ENCODE measurements at regions not wholly inside any gene's neighbourhood (a gene's known extent, or its start where the extent isn't known, plus 50 kb on each side); places are given as distances from the start of the nearest gene placed in this dataset.

DNA sequence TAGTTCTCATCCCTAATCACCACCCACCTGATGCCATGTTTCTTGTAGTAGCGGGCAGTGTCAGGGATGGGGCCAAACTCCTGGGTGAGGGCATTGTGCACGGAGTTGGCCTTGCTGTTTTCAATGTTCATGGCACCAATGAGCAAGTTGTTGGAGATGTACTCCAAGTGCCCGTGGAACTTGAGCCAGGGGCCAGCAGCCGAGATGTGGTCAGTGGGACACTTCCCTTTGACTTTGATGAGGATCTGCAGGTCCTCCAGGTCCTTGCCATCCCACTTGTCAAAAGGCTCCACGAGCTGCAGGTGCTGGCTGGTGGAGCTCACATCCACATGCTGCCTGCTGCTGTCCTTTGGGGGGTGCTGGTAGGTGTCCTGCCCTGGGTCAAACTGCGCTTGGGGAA, 162.2 kb upstream of the SV2C start:
- no peak overlapping the region for H3K9ac ChIP-seq (ENCODE audit: extremely low read depth, insufficient read length, low read length)
- Mint-ChIP-seq H3K27ac (no peak overlapping the region; a peak in 1 of 7 replicates), H3K4me3 (no peak overlapping the region), H3K36me3 (ENCODE audit: insufficient read depth in 1 of 3, low read depth in 3 of 3) (no peaks in the 10 kb centered on the region), H3K4me1 (no peaks in the 10 kb centered on the region), H3K27me3 (ENCODE audit: low read depth) (peaks cover 6% of the 10 kb centered on the region), H3K9me3 (peaks cover 0 to 17% of the 10 kb centered on the region in 2 experiments; a peak in 3 of 5 replicates)
- no peak overlapping the region for H2BK120ac ChIP-seq (ENCODE audit: low read depth, low read length, poor library complexity, severe bottlenecking)
- no peak overlapping the region for H3K4me2 ChIP-seq (ENCODE audit: insufficient read depth, insufficient read length, low read length)
- H2BK20ac ChIP-seq (ENCODE audit: low read depth, low read length, poor library complexity, severe bottlenecking): no peak overlapping the region
- H2BK12ac ChIP-seq (ENCODE audit: insufficient read length, low read depth, low read length): no peak overlapping the region
- no peak overlapping the region for H3K18ac ChIP-seq (ENCODE audit: insufficient read length, low read depth, low read length)
- H3T11ph ChIP-seq (ENCODE audit: low read length): no peak overlapping the region
- H4K91ac ChIP-seq (ENCODE audit: insufficient read length, low read depth, low read length): no peak overlapping the region
- no peaks in the 10 kb centered on the region for H3K9me3 ChIP-seq (ENCODE audit: control insufficient read depth, low read depth, low read length)
- no peak overlapping the region for H3K23ac ChIP-seq (ENCODE audit: insufficient read length, low read depth, low read length)
- no peak overlapping the region for H3K56ac ChIP-seq (ENCODE audit: insufficient read length, low read depth, low read length)
- no peak overlapping the region for H4K5ac ChIP-seq (ENCODE audit: insufficient read length, low read depth, low read length)
- no peaks in the 10 kb centered on the region for H3K27me3 ChIP-seq (ENCODE audit: insufficient read depth, low read length)
- no peak overlapping the region for H2AK5ac ChIP-seq (ENCODE audit: insufficient read length, low read length)
- H3K4ac ChIP-seq (ENCODE audit: low read depth, low read length): no peak overlapping the region
- H4K20me1 ChIP-seq (ENCODE audit: control insufficient read depth, insufficient read depth, insufficient read length): no peaks in the 10 kb centered on the region
- H3K79me1 ChIP-seq (ENCODE audit: insufficient read depth, low read depth, low read length, poor library complexity, severe bottlenecking): no peaks in the 10 kb centered on the region
- no peak overlapping the region for H2AFZ ChIP-seq (ENCODE audit: low read length)
- no peak overlapping the region for H3K14ac ChIP-seq (ENCODE audit: insufficient read depth, low read length)
- no peak overlapping the region for H2BK5ac ChIP-seq (ENCODE audit: insufficient read length, low read length)
- H3K4me1 ChIP-seq (ENCODE audit: insufficient read depth, low read length): no peaks in the 10 kb centered on the region
- TF ChIP-seq, protein P1, sequence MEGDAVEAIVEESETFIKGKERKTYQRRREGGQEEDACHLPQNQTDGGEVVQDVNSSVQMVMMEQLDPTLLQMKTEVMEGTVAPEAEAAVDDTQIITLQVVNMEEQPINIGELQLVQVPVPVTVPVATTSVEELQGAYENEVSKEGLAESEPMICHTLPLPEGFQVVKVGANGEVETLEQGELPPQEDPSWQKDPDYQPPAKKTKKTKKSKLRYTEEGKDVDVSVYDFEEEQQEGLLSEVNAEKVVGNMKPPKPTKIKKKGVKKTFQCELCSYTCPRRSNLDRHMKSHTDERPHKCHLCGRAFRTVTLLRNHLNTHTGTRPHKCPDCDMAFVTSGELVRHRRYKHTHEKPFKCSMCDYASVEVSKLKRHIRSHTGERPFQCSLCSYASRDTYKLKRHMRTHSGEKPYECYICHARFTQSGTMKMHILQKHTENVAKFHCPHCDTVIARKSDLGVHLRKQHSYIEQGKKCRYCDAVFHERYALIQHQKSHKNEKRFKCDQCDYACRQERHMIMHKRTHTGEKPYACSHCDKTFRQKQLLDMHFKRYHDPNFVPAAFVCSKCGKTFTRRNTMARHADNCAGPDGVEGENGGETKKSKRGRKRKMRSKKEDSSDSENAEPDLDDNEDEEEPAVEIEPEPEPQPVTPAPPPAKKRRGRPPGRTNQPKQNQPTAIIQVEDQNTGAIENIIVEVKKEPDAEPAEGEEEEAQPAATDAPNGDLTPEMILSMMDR (conservative IDR thresholded peaks at IDR 0.05): no peak
- H2BK15ac ChIP-seq (ENCODE audit: low read depth, low read length): no peak overlapping the region
- H3K27ac ChIP-seq (ENCODE audit: insufficient read length, low read depth, low read length): no peak overlapping the region
- no CpG with 5 or more reads among the region's 6 CpGs for WGBS (ENCODE audit: extremely low coverage, insufficient read length, low lambda C conversion rate)
- no peaks in the 10 kb centered on the region for H3K23me2 ChIP-seq (ENCODE audit: insufficient read length, low read depth, low read length, poor library complexity, severe bottlenecking)
- H4K8ac ChIP-seq (replicated peaks; ENCODE audit: insufficient read length, low read depth, low read length): no peak overlapping the region
- H3K79me2 ChIP-seq (ENCODE audit: insufficient read depth, low read length): no peaks in the 10 kb centered on the region
- DNase-seq: no peak

Data from H9 (cell line).